NCI-H510A treated with DMSO at 0.1 percent for 48 hours (cell line): ENCODE measurements at regions not wholly inside any gene's neighbourhood (a gene's known extent, or its start where the extent isn't known, plus 50 kb on each side); places are given as distances from the start of the nearest gene placed in this dataset.
"Not testable (repeated sequence)": the region's sequence is repeated elsewhere in the genome, so short reads cannot be mapped to it uniquely, and the experiment has no call there.

Source experiments
- DNase-seq: peaks from one replicate; lab custom pipeline; 2025; lab: John Stamatoyannopoulos, UW

DNA sequence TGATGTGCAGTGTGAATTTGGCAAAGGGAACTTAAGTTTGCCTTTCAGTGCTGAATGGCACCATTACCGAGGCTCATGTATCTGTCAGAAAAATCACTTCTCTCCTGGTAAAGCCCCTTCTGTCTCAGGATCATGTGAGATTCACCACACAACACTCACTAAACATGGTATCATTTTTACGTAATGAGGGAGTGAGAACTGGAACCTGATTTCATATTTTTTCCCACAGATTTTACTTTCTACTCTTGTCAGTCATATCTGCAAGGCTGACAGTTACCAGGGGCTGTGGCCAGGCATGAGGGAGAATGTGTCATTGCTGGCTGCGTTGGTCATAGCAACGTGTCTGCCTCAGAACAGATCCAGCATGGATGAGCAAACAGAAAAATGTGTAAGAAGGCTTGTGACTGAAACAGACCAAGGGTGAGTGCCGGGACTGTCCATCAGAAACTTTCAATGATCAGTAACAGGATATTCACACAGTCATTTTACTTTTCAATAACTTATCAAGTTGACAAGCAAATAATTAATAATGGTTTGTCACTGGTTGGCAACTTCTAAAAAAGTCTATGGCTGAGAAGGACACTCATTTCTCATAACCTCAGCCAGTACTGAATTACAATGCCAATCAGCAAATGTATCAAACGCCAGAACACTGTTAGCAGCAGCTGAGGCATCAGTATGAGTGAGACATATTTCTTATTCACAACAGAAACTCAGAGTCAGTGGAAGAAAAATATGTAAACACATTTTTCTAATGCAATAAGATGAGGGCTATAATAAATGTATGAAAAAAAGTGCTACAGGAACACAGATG, 100.5 kb downstream of the CDC42EP3 start:
- DNase-seq = no peak

DNA sequence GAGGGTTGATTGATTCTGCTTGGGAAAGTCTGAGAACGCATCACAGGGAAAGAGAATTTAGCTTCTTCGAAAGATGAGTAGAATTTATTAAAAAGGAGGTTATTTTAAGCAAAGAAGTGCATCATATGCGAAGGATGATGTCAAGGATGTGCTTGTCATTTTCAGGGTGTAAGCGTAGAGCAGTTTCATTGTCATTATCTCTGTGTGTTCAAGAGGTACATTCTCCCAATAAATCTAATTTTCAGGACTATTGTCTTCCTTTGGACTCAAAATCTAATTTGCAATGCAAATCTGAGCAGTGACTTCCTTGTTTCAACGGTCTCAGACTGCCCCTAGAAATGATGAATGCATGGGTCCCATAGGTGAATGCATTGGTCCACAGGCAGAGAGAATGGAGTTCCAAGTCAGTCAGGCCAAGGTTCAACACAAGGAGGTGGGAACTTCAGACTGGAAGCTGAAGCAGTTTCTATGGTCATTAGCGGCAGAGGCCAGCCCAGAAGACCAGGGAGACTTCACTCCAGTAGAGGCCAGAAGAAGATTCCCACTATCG, 99.8 kb downstream of the CDC42EP3 start:
- DNase-seq = no peak

DNA sequence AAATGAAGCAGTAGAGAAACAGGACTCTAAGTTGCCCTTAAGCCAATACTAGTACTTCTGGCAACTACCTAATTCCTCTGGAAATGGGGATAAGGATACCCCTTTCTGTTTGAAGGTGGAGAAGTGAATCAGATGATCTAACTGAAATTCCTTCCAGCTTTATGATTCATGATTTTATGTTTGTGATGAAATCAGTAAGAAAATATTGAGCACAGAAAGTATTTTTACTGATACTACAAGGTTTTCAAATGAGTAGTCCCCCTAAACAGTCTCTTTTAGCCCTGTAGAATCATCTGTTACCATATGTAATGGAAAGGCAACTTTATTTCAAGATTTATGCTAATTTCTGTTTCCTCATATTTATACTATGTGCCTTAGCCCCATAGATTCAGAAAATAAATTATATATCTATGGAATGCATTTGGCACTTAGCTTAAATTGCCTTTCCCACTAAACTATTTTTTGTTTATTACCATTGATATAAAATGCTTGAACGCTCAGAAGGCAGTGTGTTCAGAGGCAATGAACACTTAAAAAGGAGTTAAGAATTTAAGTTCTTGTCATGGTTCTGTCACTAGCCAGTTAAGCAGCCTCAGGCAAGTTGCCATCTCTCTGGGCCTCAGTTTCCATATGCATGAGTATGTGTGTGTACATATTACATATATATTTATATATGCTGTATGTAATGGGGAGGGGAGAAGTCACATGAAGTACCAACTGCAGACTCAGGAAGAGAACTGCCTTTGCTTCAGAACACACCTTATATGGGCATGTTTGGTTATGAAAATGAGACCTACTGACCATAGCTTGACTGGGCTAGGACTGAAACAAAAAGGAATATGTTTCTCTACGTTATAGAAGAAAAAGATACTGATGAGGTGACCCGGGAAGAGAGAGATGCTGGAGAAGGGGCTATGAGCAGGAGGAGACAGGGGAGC, 97.7 kb downstream of the CDC42EP3 start:
- peak; percentile 32 for DNase-seq

DNA sequence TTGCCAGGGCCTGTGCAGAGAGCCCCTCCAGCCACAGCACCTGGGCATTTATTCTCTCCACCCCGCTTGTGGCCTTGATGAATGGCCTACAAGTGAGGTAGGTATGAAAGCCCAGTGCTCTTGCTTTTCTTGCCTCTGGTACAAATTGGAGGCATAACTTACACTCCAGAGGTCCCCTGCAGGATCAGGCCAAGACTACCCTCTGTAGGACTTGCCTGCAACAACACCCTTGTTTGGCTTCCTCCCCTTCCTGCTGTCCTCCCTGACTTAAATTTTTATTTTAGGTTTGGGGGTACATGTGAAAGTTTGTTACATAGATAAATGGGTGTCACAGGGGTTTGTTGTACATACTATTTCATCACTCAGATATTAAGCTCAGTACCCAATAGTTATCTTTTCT, 95.7 kb downstream of the CDC42EP3 start:
- no peak for DNase-seq

DNA sequence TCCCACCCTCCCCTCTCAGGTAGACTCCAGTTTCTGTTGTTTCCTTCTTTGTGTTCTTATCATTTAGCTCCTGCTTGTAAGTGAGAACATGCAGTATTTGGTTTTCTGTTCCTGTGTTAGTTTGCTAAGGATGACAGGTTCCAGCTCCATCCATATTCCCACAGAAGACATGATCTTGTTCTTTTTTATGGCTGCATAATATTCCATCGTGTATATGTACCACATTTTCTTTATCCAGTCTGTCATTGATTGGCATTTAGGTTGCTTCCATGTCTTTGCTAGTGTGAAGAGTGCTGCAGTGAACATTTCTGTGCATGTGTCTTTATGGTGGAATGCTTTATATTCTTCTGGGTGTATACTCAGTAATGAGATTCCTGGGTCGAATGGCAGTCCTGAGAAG, 95.2 kb downstream of the CDC42EP3 start:
- not testable (repeated sequence) for DNase-seq

DNA sequence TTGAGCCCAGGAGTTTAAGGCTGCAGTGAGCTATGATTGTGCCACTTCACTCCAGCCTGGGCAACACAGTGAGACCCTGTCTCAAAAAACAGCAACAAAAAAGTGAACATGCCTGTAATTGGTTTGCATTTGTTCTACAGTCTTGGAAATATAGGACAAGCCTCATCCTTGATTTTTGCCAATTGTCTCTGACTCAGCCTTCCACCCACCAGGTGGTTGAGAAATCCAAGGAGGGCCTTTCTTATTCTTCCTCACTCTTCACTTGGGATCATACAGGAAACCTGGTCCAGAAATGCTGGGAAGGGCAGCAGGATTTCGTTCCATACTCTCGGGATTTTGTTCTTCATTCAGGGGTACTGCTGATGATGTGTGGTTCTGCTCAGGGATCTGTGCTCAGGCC, 94.6 kb downstream of the CDC42EP3 start:
- DNase-seq = no peak

DNA sequence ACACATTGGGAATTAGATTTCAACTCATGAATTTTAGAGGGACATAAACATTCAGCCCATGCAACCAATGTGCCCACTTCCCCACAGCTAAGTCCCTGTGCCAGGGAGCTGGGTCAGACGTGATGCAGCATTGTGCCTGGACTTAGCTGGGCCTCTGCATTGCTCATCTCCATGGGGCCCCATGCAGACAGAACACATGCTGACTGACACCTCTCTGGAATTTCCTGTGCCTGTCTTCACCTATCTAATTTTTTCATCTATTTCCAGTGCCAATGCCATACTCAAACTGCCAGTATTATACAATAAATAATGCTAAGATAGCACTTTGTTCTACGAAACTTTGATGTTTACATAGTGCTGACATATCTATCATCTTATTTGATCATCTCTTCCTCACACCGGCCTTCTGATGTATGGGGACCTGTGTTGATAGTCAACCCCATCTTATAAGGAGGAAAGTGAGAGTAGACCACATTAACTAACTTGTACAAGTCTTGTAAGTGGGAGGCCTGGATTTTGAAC, 92.2 kb downstream of the CDC42EP3 start:
- no peak for DNase-seq

DNA sequence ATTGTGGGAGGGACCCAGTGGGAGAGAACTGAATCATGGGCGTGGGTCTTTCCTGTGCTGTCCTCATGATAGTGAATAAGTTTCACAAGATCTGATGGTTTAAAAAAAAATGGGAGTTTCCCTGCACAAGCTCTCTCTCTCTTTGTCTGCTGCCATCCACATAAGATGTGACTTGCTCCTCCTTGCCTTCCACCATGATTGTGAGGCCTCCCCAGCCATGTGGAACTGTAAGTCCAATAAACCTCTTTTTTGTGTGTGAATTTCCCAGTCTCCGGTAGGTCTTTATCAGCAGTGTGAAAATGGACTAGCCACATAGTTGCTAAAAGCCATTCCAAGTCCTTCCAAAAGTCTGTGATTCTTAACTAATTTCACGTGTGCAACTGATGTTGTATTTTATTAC, 91.5 kb downstream of the CDC42EP3 start:
- DNase-seq = not testable (repeated sequence)

DNA sequence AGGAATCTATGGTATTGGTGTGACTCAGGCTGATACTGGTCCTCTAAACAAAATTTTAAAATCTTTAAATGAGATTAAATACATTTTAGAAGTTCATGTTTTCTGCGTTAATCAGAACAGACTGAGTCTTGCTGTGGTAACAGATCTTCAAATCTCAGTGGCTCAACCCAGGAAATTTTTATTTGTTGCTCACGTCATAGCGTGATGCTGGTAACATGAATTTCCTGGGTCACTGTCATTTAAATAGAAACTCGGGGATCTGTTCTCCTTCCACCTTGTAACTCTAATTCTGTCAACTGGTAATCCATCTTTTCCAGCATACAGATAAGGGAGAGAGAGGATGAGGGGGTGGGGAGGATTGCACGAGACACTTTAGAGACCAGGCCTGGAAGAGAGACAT, 90.0 kb downstream of the CDC42EP3 start:
- DNase-seq = no peak

DNA sequence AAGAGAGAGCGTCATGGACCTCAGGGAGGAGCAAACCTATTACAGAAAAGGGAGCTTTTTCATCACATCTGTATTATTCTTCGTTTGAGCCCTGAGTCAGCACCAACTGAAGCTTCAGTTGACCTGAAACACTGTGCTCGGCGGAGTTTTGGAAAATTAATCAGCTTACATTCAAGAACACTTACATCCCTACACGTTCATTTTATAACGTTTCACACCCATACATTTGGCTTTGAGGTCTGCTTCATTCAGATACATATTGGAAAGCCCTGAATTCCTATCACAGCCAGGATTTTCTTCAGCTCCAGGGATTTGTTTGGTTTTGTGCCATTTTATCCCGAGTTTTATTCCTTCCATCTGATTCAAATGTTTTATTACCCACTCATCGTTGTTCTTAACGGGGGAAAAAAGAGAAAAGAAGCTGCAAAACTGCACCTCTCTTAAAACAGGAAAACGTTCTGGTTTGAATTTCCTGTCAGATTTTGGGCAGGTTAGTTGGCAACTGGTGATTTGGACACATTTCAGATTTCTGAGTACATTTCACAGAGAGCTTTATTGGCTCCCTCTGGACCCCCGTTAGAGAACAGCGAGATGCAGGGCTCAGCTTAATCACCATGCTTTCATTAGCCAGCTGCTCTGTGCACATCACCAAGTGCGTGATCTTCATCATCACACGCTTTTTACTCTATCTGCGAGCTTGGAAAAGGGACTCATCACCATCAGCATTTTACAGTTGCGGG, 88.8 kb downstream of the CDC42EP3 start:
- DNase-seq = no peak

DNA sequence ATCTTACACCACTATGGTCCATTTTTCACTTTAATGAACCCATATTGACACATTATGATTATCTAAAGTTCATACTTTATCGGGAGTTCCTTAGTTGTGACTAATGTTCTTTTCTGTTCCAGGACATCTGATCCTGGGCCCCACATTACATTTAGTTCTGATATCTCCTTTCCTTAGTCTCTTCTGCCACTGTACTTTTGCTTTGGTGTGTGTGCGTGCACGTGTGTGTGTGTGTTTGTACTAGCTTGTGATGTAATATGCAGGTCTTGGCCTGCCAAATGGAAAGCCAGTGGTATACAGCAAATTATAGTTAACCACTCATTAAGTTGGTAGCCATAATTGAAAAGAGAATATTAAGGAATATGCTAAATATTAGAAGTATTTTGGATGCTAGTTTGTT, 88.0 kb downstream of the CDC42EP3 start:
- DNase-seq = peak; percentile 15

DNA sequence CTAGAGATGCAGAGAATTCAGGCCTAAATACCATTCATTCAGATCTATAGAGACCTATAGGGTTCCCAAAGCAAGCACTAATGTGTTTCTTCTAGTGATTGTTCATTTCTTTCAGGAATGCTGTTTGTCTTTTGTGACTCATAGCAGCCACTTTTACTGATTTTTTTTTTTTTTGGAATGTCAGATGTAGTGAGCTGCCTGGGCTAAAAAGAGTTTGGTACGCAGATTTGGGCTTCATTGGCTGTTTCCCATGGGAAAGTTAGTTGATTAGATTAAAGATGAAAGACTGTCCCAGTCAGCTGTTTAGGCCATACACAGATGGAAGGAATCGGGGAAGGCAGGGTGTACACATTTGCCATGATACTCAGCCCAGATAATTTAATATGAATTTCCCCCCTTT, 87.6 kb downstream of the CDC42EP3 start:
- no peak for DNase-seq

DNA sequence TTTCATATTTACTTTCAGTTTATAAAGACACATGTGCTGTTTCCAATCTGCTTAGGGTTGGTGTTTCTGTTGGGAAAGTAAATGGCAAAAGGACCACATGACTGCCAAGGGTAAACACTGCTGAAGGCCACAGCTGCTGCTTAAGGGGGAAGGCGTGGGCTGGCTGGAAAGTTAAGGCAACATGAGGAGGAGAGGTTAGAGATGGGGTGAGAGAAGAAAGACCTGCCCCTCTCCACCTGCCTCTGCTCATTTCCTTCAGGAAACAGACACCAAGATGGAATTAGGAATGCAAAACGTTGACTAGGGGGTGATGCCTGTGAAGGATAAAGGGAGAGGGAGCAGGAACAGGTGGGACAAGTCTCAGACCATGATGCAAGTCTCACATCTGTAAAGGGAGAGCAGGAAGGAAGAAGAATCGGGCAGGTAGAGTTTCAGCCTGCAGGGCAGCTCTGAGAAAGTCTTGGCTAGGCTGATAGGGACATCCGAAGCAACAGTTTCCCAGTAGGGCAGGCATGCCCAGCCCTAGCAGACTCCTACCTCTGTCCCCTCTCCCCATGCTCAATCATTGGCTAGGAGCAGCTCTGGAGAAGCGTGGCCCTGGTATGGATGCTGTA, 86.0 kb downstream of the CDC42EP3 start:
- peak; percentile 77 for DNase-seq

DNA sequence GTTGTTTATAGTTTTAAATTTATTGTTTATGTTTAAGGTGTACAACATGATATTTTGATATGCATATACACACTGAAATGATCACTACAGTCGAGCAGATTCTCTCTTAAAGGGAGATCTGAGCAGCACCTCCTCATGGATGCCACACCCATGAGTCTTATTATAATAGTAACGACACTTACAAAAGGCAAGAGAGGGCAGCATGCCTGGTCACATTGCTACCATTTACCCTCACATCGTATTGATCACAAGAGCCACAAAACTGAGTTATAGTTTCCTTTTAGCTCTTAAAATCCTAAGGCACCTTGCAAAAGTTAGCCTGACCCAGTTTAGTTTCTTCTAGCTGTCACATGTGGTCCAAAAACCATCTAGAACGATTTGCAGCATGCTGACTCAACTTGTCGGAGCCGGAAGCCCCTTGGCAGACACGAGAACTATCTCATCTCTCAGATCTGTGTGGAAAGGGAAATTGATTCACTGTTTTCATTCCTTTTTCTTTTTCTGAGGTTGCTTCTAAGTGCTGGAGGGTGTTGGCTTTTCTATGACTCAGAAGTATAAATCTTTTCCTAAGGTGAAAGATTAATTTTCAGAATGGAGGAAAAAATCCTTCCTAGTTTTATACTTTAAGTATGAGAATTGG, 85.3 kb downstream of the CDC42EP3 start:
- DNase-seq = no peak

DNA sequence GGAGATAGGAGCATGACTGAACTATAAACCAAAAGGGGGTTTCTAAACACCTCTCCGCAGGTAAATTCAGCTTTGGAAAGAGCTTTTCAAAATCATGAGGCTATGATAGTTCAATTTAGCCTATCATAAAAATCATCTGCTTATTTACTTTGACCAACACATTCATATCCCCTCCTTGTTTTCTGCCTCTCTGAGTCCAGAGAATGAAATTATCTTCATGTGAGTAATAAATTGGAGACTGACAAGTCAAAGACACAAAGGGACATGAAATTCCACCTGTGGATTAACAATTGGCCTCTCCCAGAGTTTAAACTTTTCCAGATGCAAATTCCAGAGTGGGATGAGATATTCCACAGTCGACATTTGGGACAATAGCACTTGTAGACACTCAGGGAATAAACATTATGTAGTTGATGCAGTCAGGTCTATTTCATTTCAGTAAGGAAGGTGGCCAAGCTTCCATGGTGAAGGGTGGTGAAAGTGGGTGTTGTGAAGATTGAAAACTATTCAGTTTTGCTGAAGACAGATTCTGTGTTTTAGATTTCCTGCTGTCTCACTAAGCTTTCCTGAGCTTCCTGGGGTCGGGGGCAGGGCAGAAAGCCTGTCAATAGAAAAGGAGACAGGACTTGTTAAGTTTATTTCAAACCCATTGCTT, 84.7 kb downstream of the CDC42EP3 start:
- no peak for DNase-seq

DNA sequence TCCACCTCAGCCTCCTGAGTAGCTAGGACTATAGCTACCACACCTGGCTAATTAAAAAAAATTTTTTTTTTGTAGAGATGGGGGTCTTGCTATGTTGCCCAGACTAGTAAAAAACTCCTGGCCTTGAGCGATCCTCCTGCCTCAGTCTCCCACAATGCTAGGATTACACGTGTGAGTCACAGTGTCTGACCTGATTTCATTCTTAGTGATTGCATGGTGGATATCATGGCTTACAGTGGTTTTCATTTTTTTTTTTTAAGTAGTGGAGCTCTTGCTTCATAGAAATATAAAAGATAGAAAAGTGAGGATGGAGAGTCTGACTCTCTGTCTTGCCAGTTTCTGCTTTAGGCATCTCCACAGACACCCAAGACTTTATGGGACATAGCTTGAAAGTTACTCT, 83.6 kb downstream of the CDC42EP3 start:
- DNase-seq = no peak

DNA sequence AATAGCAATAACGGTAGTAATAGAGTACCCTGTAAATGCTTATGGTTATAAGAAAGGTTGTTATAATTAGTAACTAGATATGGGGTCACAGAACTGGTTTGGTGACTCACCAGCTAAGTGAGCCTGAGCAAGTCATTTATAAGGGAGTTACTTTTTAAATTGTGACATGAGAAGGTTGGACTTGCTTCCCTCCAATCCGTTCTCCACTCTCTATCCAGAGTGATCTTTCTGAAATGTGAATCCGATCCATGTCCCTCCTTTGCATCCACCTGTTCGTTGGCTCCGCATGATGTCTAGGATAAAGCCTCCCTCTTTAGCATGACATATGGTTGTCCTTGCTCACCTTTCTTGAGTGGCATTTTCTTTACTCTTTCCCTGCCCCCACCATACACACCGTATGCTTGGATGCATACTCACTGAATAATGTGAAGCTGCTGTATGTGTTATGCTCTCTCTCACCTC, 83.1 kb downstream of the CDC42EP3 start:
- DNase-seq = peak; percentile 84

DNA sequence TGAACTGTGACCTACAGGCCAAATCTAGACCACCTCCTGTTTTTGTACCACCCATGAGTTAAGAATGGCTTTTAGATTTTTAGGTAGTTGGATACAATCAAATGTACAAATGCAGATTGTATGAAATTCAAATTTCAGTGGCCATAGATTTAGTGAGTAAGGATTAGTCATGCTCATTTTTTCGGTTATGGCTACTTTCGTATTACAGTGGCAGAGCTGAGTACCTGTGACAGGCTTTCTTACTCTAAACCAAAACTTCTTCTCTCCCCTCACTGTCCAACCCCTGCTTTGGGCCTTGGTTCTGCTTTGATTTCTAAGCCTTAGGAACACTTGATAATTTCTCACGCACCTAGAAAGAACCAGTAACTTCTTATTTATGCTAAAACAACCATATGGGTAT, 82.1 kb downstream of the CDC42EP3 start:
- no peak for DNase-seq

DNA sequence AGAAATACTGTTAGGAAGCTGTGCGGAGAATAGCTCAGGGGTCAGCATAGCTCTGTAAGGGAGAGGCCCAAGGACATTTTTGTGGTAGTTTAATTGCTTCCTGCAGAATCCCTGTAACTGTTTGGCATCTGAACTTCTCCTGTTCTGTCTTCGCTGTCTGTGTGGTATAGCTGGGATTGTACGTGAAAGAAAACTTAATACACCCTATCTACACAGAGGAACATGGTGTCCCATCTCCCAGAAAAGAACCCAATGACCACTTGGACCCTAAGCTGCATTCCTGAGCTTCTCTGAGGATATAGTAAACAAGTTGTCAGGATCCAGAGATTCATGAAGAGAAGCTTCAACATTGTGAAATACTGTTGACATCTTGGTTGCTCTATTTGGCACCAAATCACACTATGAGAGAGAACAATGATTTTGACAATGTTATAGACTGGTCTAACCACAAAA, 81.3 kb downstream of the CDC42EP3 start:
- DNase-seq = no peak
